Dedifferentiated amniotic fluid mesenchymal stem cell (primary cell): ENCODE measurements at regions not wholly inside any gene's neighbourhood (a gene's known extent, or its start where the extent isn't known, plus 50 kb on each side); places are given as distances from the start of the nearest gene placed in this dataset.

ENCODE experiments used
- DNase-seq: peaks from one replicate; pipeline ENCODE4 v3.0.0-alpha.2; 2016; ENCODE audit errors: extremely low spot score

DNA sequence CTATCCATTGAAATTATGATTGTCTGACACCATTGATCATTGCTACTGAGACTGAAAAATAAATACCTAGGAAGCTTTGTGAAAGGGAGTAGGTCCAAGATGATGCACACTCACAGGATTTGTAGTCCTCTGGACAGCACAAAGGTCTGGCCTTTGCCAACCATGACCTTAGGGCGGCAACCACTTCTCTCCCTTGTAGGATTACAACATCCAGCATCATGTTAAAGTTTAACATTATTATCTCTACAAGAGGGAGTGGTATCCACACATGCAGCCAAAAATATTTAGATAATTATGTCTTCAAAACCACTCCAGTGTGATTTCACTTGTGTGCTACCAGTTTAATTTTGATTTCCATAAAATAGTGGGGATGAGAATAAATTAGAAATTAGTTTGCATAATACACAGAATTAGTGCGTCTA lies 51.1 kb upstream of the NHSL1 start:
- DNase-seq, result no peak

DNA sequence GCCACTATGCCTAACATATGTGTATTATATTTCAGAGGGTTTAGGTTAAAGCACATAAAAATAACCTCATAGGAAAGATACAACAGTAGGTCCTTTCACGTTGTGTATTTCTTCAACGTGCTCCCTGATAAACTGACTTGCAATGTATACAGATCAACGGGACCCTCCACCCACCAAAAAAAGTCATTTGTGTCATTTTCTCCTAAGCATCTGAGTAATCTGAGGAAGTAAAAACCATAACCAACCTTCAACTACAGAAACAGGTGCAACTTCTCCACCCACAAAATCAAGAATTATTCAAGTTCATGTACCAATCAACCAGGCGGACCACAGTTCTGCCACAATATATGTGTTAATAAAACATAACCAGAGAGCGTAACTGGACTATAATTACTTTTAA lies 54.9 kb upstream of the NHSL1 start:
- DNase-seq, result no peak

DNA sequence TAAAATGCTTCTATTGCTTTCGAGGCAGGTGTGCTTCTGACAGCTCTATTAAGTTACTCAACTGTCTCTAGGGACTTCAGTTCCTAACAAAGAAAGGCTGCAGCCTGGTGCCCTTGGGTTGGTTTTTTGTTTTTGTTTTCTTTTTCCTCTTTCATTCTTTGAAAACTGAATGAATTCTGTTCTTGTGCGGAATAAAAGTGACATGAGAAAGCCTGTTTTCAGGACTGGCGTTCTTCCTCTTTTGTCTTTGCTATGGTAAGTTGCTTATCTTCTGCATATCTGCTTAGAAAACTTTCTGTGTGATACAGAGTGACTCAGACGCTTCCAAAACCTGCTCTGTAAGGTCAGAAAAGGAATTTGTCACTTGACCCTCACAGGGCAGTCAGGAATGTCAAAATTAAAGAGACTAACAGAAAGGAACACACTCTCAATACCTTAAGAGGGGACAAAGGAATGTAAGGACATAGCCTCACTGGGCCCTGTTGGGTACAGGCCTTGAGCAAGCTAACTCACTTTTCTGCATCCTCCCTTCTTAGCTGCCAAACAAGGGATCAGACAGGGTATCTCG lies 56.2 kb upstream of the NHSL1 start:
- DNase-seq, result no peak

DNA sequence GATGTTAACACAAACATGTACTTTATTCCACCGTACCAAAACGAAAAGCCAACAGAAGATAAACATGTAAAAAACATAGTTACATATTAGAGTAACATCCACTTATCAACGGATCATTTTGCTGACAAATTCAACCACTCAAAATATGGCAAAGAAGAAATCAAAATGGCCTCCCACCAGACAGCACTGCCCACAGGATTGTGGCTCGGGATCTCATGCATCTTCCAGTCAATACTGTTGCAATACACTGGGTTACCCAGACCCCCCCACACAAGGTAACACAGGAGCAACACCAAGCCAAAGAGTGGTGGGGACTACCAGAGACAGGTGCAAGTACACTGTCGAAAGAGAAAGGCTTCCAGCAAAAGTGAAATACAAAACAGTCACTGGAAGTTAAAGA lies 57.9 kb upstream of the NHSL1 start:
- DNase-seq, result no peak

DNA sequence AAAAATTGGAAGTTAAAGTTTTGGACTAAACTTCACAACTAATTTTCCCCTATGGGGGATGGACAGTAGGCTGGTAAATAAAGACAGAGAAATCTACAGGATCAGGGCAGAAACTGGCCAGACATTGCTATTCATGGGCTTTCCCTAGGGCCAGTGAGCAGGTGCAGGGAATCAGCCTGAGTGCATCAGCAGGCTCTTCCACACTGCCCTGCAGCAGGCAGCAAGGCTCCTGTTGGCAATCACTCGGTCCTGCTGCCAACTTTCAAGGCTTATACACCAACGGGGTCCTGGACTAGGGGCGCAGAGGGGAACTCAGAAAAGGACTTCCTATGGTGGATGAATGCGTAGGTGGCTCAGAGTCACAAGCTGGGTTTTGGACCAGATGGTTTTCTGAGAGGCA lies 59.8 kb upstream of the NHSL1 start:
- no peak for DNase-seq

DNA sequence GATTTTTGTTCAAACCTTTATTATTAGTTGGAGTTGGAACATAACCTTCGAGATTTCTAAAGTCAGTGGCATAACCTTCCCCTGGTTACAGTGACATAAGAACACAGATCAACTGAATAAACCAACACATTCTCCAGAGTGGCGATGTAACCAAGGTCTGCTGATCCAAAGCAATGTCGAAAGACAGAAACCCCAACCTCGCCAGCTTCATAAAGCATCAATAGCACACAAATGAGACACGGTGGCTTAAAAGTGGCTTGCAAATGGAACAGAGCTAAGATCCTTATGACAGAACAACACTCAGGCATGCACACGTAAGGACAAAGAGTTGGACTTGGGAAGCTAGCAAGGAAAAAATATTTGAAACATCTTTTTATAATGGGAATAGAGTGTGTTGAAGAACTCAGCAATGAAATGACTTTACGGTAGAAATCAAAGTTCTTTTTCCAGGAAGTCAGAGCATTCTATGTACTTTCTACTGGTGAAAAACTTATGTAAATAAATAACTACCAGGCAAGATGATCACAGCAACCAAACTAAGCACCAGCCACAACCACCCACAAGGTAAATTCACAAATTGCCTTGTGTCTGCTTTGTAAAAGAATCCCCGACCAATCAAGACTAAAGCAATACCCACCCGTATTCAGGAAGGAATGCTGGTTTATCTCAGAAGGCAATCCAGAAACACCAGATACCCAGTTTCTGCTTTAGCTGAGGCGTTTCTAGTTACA lies 61.0 kb upstream of the NHSL1 start:
- DNase-seq, result no peak

DNA sequence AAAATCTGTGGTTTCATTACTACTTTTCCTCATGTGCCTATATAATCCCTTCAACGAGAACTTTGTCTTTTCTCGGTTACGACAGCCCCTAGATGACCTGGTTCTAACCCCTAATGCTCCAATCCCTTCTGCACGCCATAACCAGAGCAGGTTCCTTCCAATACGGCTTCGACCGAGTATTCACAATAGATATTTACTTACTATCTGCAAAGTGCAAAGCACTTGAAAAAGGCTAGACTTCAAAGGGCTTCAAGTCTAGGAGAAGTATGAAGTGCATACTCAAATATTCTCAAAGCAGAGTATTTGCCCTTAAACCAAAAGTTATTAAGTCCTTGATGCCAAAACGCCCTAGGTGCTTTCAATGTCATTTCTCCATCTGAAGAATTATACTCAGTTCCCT lies 63.4 kb upstream of the NHSL1 start:
- DNase-seq, result no peak

DNA sequence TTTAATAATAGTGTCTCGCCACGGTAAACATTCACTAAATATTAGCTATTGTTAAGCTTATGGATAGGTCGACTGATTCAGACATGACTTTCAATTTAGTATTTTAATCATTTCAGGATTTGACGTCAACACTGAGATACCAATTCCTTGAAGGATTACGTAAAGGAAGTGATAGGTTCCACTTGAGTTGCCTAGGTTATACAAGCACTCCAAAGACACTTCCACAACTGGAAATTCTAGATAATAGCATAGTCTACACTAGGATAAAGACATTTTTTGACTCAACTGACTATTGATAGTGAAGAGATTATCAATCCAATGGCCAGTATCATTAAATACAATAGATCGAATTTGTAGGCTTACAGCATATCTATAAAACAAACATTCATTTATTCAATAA lies 63.9 kb upstream of the NHSL1 start:
- no peak for DNase-seq

DNA sequence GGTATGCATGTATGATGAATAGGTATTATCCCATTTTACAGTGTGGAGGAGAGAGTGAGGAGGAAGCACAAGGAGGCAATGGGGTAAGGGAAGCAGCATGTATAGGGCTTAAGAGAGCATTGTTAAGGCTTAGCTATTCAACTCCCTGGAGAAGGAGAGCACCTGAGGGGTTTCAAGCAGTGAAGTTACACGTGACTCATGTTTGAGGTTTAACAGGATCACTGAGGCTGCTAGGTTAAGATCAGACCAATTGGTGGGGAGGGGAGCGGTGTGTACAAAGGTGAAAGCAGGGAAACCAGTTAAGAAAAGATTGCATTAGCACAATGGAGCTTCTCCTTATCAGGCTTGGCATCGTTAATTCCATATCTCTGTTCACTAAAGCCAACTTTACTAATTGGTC lies 64.4 kb upstream of the NHSL1 start:
- DNase-seq, result no peak

DNA sequence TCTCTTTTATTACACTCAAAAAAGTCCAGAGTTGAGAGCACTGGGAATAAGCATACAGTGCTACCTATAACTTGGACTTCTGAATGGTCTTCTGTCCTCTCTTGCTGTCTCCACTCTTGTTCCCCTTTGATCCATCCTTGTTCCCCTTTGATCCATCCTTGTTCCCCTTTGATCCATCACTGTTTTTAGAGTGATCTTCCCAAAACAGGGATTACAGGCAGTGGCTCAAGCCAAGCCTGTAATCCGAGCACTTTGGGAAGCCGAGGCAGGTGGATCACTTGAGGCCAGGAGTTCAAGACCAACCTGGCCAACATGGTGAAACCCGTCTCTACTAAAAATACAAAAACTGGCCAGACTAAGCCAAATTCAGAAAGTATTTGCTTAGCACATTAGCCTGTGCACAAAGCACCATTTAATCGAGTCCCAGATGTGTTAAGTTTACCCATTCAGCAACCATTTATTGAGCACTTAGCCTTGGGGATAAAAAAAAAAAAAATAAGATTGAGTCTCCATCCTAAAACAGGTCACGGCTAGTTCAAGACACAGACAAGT lies 65.0 kb upstream of the NHSL1 start:
- DNase-seq, result no peak

DNA sequence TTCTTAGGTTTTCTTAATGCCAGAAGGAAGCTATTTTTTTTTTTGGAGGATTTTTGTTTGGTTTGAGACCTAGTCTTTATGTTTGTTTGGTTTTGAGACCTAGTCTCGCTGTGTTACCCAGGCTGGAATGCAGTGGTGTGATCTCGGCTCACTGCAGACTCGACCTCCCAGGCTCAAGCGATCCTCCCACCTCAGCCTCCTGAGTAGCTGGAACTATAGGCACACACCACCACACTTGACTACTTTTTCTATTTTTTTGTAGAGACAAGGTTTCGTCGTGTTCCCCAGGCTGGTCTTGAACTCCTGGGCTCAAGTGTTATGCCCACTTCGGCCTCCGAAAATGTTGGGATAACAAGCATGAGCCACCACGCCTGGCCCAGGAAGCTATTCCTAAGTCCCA lies 67.8 kb upstream of the NHSL1 start:
- DNase-seq, result no peak

DNA sequence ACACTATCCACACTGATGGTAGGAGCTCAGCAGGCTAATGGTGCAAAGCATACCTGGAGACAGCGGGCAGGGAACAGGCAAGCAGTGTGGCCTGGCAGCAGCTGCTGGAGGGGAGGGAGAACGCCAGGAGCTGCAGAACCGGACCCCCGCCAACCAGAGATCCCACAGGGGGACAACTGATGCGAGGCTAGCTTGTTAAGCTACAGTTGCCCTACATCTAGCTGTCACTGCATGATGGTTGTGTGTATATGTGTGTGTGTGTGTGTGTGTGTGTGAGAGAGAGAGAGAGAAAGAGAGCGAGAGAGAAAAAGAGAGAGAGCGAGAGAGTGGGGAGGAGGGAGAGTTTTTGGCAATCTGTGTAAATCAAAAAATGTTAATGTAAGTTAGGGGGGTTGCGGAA lies 69.7 kb upstream of the NHSL1 start:
- DNase-seq, result no peak

DNA sequence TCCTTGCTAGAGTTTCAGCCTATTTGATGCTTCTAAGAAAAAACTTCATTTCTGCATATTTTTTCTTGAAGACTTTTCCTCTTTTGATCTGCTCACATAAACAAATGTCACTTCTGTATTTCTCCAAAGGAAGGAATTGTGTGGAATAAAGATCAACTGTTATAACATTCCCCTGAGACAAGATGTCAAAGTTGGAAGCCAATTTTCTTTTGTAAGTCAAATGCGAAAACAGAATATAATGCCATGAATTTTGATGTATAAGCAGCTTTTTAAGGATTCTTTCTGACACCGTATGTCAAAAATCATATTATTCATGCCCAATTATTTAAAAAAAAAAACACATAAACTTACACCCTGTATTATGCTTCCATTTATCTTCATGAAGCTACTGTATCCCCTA lies 70.3 kb upstream of the NHSL1 start:
- DNase-seq, result no peak

DNA sequence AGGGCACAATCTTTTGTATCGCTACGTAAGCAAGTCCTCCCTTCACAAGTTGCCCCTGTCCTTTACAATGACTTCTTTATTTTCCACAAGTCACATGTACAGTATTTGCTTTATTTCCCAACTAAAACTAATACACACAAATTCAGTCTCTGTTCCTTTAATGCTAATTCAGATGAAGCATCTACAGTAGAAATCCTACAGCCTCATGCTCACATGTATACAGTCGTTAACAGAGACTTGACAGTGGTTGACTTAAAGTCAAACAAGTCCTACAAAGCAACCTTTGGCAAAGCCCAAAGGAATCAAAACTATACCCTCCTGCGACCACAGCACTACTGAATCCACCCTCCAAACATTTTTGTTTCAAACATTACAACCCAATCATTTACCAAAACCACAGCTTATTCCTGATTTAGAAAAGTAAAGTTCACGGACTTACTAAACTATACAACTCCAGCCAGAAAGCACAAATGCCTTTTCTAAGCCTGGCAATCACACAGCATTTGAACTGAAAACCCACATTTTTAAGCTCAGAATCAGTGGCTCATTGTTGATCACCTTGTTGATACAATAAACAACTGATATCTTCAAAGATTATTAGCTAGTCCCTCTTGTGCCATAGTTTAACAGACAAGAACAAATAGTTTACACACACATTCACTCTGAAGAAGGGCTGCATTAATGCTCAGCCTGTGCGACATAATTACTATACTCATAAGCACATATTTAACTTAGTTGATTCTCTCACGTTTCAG lies 70.9 kb upstream of the NHSL1 start:
- no peak for DNase-seq

DNA sequence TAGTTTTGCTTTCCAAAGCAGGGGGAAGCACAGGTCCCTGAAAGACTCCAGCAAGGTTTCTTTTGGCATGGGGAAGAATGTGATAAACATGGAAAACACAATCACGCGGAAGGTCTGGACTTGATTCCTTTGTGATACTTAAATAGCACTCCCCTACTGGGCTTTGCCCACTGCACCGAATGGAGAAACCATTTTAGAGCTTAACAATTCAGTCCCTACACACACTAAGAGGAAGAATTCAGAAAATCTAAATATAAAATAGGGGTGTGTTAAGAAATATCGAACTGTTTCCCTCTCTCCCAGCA lies 71.4 kb upstream of the NHSL1 start:
- DNase-seq, result no peak

DNA sequence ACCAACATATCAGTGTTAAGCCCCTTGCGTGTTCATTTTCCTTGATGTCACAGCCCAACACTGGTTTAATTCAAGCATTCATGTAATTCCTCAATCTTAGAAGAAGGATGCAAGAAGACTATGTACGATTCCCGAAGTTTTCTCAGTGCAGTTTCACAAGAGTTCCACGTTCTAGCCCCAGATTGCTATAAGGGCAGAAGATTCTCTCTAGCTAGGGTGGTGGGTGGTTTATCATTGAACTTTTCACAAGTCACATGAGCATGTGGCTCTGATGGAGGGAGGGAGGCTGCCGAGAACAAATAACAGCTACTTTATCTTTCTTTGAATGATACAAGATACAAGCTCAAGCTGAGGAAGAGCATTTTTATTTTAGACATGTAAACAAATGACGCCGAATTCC lies 71.9 kb upstream of the NHSL1 start:
- no peak for DNase-seq

DNA sequence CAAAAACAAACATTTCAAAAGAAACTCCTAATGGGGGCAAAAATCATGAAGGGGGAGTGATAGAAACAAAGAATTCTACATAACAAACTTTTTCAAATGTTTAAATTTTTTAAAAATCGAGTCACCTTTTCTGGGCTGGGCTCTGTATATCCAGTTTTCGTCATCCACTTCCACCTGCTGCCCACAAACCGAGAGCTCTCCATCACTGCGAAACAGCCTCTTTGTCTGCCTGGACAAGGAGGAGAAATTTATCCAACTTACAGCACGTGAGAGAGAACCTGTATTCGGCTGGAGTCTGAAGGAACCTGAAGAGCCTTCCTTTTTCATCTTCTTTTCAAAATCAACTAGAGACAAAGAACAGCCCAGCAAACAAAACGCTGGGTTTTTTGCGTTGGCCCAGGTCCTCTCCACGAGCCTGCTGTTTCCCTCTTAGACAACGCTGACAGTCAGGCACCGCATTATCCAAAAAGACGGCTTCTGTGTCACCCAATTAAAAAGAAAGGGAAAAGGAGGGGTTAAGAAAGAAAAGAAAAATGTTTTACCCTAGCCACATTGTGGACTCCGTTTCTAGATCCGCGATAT lies 72.4 kb upstream of the NHSL1 start:
- DNase-seq, result no peak

DNA sequence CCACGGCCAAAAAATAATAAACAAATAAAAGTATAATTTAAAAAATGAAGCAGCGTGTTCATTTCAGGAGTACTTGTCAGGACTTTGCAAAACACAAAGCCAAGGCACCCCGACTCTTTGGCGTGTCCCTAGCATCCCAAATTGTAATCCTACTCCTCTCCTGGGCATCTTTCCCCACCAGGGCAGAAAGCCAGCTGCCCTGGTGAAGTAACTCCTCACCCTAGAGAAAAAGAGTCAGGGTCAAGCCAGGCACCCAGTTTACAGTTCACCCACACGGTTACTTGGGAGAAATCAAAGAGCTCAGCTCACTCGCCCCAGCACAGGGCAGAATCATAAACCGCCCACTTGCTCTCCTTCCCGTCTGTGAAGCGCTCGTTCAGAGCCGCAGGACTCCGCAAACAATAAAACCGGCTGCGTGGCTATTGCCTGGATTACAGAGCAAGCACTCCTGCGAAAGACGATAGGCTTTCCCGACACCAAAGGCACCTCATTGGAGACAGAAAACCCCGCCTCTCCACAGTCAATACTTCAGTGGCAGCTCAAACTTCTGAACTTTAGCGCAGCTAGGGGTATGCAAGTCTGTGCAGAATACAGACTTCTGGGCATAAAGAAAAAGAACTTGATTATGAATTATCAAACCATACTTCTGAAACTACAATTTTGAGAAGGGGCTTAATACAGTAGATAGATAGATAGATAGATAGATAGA lies 73.0 kb upstream of the NHSL1 start:
- DNase-seq, result peak; percentile 68

DNA sequence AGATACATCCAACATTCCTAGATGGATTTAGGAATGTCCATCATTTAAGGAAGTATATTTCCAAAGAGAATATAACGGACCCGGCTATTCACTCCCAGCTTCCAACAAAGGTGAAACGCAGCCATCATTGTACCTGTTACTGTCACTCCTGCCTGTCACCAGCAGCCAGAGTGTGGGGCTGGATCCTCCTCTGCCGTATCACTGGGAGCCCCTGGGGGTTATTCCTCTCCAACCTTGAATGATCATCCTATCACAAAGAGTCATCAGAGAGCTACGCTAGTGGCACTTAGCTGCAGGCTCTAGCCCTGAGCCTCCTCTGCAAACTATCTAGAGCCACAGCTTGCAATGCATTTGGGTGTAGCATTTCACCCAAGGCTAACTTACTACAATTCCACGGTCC lies 73.6 kb upstream of the NHSL1 start:
- no peak for DNase-seq

DNA sequence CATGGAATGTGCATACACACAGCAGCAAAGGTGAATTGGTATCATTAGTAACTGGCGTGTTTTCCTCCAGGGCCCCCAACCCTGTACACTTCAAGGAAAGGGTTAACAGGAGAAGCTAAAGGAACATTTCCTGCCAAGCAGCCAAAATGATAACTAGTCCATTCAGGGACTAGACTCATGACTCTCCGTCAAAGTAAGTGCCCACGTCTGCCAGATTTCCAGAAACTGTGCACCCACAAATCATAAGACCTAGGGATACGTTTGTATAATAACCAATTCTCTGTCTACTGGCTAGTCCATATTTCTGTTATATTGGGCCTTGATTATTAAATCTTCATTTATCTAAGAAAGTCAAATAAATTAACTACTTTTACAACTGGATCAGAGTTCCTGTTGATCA lies 76.0 kb upstream of the NHSL1 start:
- DNase-seq, result no peak

DNA sequence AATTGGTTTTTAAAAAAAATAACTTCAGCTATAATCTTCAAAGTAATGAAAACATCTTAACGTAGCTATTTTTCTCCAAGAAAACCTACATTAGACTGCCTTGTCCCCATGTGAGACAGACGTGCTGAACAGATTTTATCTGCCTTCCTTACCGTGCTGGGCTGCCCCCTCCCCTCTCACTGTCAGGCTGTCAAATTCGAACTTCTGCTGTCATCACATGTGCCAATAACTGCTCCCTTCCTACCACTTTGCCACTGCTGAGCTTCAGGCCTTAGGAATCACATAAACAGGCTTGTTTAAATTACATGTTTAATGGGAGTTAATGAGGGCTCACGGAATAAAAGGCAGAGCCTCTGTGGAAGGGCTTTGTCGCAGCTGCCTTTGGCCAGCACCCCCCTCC lies 77.0 kb upstream of the NHSL1 start:
- DNase-seq, result no peak
